ENCODE measurements at regions not wholly inside any gene's neighbourhood (a gene's known extent, or its start where the extent isn't known, plus 50 kb on each side); places are given as distances from the start of the nearest gene placed in this dataset.

DNA sequence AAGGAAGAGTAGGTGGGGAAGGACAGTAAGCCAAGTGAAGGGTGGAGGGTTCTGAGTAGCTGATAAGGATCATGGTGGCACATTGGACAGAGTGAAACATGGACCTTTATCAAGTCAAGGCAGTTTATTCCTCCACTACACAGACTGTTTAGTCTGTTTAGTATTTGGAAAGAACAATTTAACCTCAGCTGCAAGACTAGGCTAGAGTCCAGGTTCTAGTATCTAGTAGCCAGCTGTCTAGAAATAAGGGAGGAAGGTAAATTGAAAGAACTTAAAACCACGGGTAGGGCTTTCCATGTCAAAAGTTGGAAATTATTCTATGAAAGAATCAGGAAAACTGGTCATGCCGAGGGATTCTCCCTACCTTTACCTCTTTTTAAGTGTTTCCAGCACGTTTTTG, 140.1 kb upstream of the MED14 start:
- Histone ChIP-seq H3K27ac (no peak overlapping the region), H3K4me2 (no peak overlapping the region), H3K4me1 (peaks cover 5% of the 10 kb centered on the region; the same call in 1 of the 3 replicates), H3K4me3 (no peak overlapping the region), H3K9me3 (no peaks in the 10 kb centered on the region)
- ATAC-seq = no peak
- DNase-seq (ENCODE audit: low read depth in 1 of 2, low spot score in 1 of 2) = no peak
- FAIRE-seq = no peak
- POLR2A ChIA-PET = interaction anchor here (1.1 kb wide), 1 partner anchor 210 kb away, joined by 3 read pairs; the partner anchor contains the start of gene USP9X
- 36% methylated on average over 3 of the region's 3 CpGs for WGBS (ENCODE audit: missing lambda C conversion rate)
- CTCF ChIA-PET = interaction anchor here (1.8 kb wide), 1 partner anchor 240 kb away, joined by 5 read pairs; no protein-coding TSS in a partner anchor
- TF ChIP-seq HOXB5 (CRISPR knock-in tag; IDR thresholded peaks at IDR 0.05) (no peak), ESRRA (IDR thresholded peaks at IDR 0.05; ENCODE audit: borderline replicate concordance, low read length) (no peak), ATOH8 (CRISPR knock-in tag; IDR thresholded peaks at IDR 0.05; ENCODE audit: low read depth) (no peak), RCOR1 (IDR thresholded peaks at IDR 0.05; ENCODE audit: low read depth, low read length) (no peak), HOXA7 (CRISPR knock-in tag; IDR thresholded peaks at IDR 0.05) (no peak), ZFP36 (IDR thresholded peaks at IDR 0.05; ENCODE audit: borderline replicate concordance, partially characterized antibody) (no peak)
- TF ChIP-seq, protein P1, sequence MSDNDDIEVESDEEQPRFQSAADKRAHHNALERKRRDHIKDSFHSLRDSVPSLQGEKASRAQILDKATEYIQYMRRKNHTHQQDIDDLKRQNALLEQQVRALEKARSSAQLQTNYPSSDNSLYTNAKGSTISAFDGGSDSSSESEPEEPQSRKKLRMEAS (IDR thresholded peaks at IDR 0.05) = no peak

DNA sequence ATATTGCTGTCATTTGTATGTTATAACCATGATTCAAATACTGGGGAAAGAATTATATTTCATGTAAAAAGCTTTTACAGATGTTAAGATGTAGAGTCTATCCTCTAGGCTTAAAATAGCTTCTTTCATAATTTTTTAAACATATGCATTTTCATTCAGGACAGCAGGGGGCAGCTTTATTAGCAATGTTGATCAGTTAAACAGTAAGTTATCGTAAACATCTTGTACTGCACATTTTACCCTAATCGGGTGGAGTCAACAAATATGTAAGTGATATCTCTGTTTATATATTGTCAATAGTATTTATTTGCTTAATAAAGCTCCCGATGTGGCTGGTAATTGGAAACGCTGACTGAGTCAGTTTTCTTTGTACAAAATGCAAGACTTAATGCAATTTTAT, 142.5 kb upstream of the MED14 start:
- Histone ChIP-seq H3K9me3 (no peaks in the 10 kb centered on the region), H3K4me2 (peak overlapping the region; percentile 61), H3K4me1 (peaks cover 5% of the 10 kb centered on the region; the same call in 1 of the 3 replicates), H3K4me3 (0 out of 3 replicates have a peak overlapping the region, but pooled peaks have one; percentile 13), H3K27ac (peak overlapping the region; percentile 24 to 35; a peak in 2 of 6 replicates)
- peak; percentile 52 to 65 for TF ChIP-seq RAD21 (conservative IDR thresholded peaks at IDR 0.05 in 1 of 2, IDR thresholded peaks at IDR 0.05 in 1 of 2)
- no peak for TF ChIP-seq FOSB (CRISPR knock-in tag; IDR thresholded peaks at IDR 0.05)
- TF ChIP-seq, protein P2, sequence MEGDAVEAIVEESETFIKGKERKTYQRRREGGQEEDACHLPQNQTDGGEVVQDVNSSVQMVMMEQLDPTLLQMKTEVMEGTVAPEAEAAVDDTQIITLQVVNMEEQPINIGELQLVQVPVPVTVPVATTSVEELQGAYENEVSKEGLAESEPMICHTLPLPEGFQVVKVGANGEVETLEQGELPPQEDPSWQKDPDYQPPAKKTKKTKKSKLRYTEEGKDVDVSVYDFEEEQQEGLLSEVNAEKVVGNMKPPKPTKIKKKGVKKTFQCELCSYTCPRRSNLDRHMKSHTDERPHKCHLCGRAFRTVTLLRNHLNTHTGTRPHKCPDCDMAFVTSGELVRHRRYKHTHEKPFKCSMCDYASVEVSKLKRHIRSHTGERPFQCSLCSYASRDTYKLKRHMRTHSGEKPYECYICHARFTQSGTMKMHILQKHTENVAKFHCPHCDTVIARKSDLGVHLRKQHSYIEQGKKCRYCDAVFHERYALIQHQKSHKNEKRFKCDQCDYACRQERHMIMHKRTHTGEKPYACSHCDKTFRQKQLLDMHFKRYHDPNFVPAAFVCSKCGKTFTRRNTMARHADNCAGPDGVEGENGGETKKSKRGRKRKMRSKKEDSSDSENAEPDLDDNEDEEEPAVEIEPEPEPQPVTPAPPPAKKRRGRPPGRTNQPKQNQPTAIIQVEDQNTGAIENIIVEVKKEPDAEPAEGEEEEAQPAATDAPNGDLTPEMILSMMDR (IDR thresholded peaks at IDR 0.05) = peak; percentile 56
- TF ChIP-seq SMC3 (IDR thresholded peaks at IDR 0.05) = peak; percentile 82
- ChIA-PET CTCF (interaction anchor here (0.6 to 2.4 kb wide), 19 partner anchors 13 to 381 kb away, joined by 3 to 7 read pairs (median 4); no protein-coding TSS in a partner anchor), POLR2A (interaction anchor here (0.7 to 1.4 kb wide), 2 partner anchors 207 to 237 kb away, joined by 3 to 9 read pairs; partner anchors contain the start of gene USP9X)
- ATAC-seq = no peak
- DNase-seq (ENCODE audit: low read depth in 1 of 2, low spot score in 1 of 2) = peak in 1 of 2 experiments; percentile 37
- FAIRE-seq = no peak
- WGBS (ENCODE audit: missing lambda C conversion rate) = 7% methylated on average over 4 of the region's 4 CpGs

DNA sequence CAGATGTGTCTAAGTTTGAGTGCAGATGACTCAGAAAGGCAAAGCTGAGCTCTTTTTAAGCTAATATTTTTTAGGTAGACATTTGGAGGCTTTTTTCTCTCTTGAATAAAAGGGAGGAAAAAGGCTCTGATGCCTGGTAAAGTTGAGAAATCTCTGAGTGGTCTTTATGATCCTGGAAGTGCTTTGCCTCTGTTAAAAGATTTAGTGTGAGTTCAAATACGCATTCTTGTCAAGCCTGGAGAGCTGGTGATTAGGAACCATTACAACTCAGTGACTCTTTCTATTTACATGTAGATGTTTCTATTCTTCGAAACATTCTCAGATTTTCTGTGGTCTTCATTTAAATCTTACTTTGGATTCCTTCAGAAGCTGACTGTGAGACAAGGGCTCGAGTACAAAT, 143.4 kb upstream of the MED14 start:
- H3K4me3 ChIP-seq = no peak overlapping the region
- 72% methylated on average over 3 of the region's 3 CpGs for WGBS (ENCODE audit: missing lambda C conversion rate)
- no peak for FAIRE-seq
- no peaks in the 10 kb centered on the region for H3K9me3 ChIP-seq
- no peak for DNase-seq (ENCODE audit: low read depth in 1 of 2, low spot score in 1 of 2)
- H3K27ac ChIP-seq = 0 out of 6 replicates have a peak overlapping the region, but pooled peaks of 1 of the 2 experiments have one; percentile 8
- no peak for ATAC-seq
- no peak overlapping the region for H3K4me2 ChIP-seq
- peaks cover 5% of the 10 kb centered on the region; the same call in 1 of the 3 replicates for H3K4me1 ChIP-seq
- POLR2A ChIA-PET = interaction anchor here (1.4 kb wide), 1 partner anchor 206 kb away, joined by 9 read pairs; the partner anchor contains the start of gene USP9X
- CTCF ChIA-PET = interaction anchor here (1.0 to 2.4 kb wide), 7 partner anchors 12 to 238 kb away, joined by 3 to 5 read pairs (median 4); no protein-coding TSS in a partner anchor
- TF ChIP-seq FOSL2 (IDR thresholded peaks at IDR 0.05) (no peak), FOSL2 (CRISPR knock-in tag; IDR thresholded peaks at IDR 0.05) (no peak), CEBPB (IDR thresholded peaks at IDR 0.05) (no peak), NPAS2 (CRISPR knock-in tag; IDR thresholded peaks at IDR 0.05; ENCODE audit: borderline replicate concordance) (no peak), PBX3 (IDR thresholded peaks at IDR 0.05) (no peak), SMC3 (IDR thresholded peaks at IDR 0.05) (no peak), HOXA7 (CRISPR knock-in tag; IDR thresholded peaks at IDR 0.05) (no peak), RFX5 (IDR thresholded peaks at IDR 0.05) (no peak), MYC (IDR thresholded peaks at IDR 0.05; ENCODE audit: borderline replicate concordance, low read length) (no peak), ZSCAN20 (CRISPR knock-in tag; IDR thresholded peaks at IDR 0.05) (no peak), HOXB13 (CRISPR knock-in tag; IDR thresholded peaks at IDR 0.05; ENCODE audit: low read depth) (no peak), BHLHE40 (IDR thresholded peaks at IDR 0.05; ENCODE audit: low read depth, low read length) (no peak), BCL3 (IDR thresholded peaks at IDR 0.05) (no peak)
- TF ChIP-seq, protein P3, sequence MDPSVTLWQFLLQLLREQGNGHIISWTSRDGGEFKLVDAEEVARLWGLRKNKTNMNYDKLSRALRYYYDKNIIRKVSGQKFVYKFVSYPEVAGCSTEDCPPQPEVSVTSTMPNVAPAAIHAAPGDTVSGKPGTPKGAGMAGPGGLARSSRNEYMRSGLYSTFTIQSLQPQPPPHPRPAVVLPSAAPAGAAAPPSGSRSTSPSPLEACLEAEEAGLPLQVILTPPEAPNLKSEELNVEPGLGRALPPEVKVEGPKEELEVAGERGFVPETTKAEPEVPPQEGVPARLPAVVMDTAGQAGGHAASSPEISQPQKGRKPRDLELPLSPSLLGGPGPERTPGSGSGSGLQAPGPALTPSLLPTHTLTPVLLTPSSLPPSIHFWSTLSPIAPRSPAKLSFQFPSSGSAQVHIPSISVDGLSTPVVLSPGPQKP (IDR thresholded peaks at IDR 0.05; ENCODE audit: low read depth, low read length) = no peak
- TF ChIP-seq, protein P4, sequence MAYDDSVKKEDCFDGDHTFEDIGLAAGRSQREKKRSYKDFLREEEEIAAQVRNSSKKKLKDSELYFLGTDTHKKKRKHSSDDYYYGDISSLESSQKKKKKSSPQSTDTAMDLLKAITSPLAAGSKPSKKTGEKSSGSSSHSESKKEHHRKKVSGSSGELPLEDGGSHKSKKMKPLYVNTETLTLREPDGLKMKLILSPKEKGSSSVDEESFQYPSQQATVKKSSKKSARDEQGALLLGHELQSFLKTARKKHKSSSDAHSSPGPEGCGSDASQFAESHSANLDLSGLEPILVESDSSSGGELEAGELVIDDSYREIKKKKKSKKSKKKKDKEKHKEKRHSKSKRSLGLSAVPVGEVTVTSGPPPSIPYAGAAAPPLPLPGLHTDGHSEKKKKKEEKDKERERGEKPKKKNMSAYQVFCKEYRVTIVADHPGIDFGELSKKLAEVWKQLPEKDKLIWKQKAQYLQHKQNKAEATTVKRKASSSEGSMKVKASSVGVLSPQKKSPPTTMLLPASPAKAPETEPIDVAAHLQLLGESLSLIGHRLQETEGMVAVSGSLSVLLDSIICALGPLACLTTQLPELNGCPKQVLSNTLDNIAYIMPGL (CRISPR knock-in tag; IDR thresholded peaks at IDR 0.05; ENCODE audit: borderline replicate concordance) = no peak

Data from A549 (cell line).